A673 (cell line): ENCODE measurements at regions not wholly inside any gene's neighbourhood (a gene's known extent, or its start where the extent isn't known, plus 50 kb on each side); places are given as distances from the start of the nearest gene placed in this dataset.

Experiments used
- EZH2 ChIP-seq: fragments of 200-600 bp; sonication (generic); IDR thresholded peaks from 2 replicates; pipeline ENCODE4 v1.6.1; 2017; ENCODE audit warnings: borderline replicate concordance, low read depth, mild to moderate bottlenecking, mixed read lengths, antibody characterized with exemption, low read length; ENCODE audit not compliant: poor library complexity, severe bottlenecking
- TF ChIP-seq, protein P1 (sequence below): fragments of 300-800, 200-600 bp; sonication (generic); conservative IDR thresholded peaks from 2 replicates; pipeline ENCODE4 v1.5.1; 2017; ENCODE audit warnings: low read depth, mild to moderate bottlenecking, antibody characterized with exemption, low read length, moderate library complexity, mixed read lengths

DNA sequence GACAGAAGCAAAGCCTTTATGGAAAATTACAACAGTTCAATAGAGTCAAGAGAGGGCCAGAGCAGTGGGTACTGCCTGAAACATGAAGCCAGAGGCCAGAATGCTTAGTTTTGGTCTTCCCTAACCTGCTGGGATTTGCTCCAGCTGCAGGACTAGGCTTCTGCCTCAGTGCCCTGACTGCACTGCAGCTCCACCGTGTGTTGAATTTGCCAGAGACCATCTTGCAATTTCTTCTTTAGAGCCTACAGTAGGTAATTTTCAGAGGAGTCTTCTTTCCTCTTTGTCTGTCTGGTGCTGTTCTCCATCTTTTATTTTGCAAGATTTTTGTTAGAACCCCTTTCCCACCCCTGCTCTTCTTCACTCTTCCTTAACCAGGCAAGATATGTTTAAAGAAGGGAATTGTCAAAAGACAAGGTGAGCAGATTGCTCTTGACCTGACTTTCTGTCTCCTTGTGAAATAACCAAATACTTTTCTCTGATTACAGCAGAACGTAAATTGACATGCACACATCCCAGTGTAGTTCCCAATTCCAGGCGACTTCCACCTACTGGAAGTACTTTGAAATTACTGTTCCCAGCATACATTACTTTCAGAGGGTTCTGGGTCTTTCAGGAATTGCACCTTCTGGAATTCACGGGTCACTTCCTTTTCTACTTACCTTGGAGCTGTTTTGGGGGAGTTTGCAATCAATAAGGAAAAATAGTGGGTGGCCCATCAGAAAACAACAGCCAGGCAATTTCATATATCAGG lies 161.2 kb downstream of the MINAR1 start:
- TF ChIP-seq, protein P1, sequence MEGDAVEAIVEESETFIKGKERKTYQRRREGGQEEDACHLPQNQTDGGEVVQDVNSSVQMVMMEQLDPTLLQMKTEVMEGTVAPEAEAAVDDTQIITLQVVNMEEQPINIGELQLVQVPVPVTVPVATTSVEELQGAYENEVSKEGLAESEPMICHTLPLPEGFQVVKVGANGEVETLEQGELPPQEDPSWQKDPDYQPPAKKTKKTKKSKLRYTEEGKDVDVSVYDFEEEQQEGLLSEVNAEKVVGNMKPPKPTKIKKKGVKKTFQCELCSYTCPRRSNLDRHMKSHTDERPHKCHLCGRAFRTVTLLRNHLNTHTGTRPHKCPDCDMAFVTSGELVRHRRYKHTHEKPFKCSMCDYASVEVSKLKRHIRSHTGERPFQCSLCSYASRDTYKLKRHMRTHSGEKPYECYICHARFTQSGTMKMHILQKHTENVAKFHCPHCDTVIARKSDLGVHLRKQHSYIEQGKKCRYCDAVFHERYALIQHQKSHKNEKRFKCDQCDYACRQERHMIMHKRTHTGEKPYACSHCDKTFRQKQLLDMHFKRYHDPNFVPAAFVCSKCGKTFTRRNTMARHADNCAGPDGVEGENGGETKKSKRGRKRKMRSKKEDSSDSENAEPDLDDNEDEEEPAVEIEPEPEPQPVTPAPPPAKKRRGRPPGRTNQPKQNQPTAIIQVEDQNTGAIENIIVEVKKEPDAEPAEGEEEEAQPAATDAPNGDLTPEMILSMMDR = peak; percentile 29; the same call in 1 of the 2 replicates
- no peak for TF ChIP-seq EZH2
